MM.1S (cell line): ENCODE measurements at regions not wholly inside any gene's neighbourhood (a gene's known extent, or its start where the extent isn't known, plus 50 kb on each side); places are given as distances from the start of the nearest gene placed in this dataset.
"Not testable (repeated sequence)": the region's sequence is repeated elsewhere in the genome, so short reads cannot be mapped to it uniquely, and the experiment has no call there.

Experiments used
- DNase-seq: peaks from one replicate; pipeline ENCODE4 v3.0.0-alpha.2; 2015
- H2AFZ ChIP-seq: fragments of 300-600 bp; sonication (generic); 2 replicates; pipeline ENCODE4 v1.6.0; 2016; ENCODE audit warnings: antibody characterized with exemption, low read length
- H3F3A ChIP-seq: fragments of 300-600 bp; sonication (generic); 2 replicates; pipeline ENCODE4 v1.6.1; 2016; ENCODE audit warnings: mild to moderate bottlenecking, antibody characterized with exemption, low read length, moderate library complexity, mixed read lengths; ENCODE audit not compliant: insufficient read depth
- H3K27ac ChIP-seq: fragments of 300-600 bp; sonication (generic); 2 replicates; pipeline ENCODE4 v1.5.1; 2016; ENCODE audit warnings: mild to moderate bottlenecking, low read length
- H3K27me3 ChIP-seq: fragments of 300-600 bp; sonication (generic); replicated peaks from 2 replicates; pipeline ENCODE4 v1.6.0; 2016; ENCODE audit warnings: low read length; ENCODE audit not compliant: insufficient read depth
- H3K36me3 ChIP-seq: fragments of 300-600 bp; sonication (generic); replicated peaks from 2 replicates; pipeline ENCODE4 v1.6.1; 2016; ENCODE audit warnings: mild to moderate bottlenecking, low read length, mixed read lengths; ENCODE audit not compliant: insufficient read depth
- H3K4me1 ChIP-seq: fragments of 300-600 bp; sonication (generic); 2 replicates; pipeline ENCODE4 v1.6.1; 2016; ENCODE audit warnings: low read length, mixed read lengths
- H3K4me2 ChIP-seq: fragments of 300-600 bp; sonication (generic); 2 replicates; pipeline ENCODE4 v1.6.0; 2016; ENCODE audit warnings: low read depth, low read length
- H3K4me3 ChIP-seq: fragments of 300-600 bp; sonication (generic); 2 replicates; pipeline ENCODE4 v1.5.1; 2016; ENCODE audit warnings: low read length, mixed read lengths
- H3K79me2 ChIP-seq: fragments of 300-600 bp; sonication (generic); 2 replicates; pipeline ENCODE4 v1.6.1; 2016; ENCODE audit warnings: mixed run types, low read length, mixed read lengths
- H3K9ac ChIP-seq: fragments of 300-600 bp; sonication (generic); 2 replicates; pipeline ENCODE4 v1.6.1; 2016; ENCODE audit warnings: low read length, mixed read lengths
- H3K9me2 ChIP-seq: fragments of 300-600 bp; sonication (generic); replicated peaks from 2 replicates; pipeline ENCODE4 v1.6.1; 2016; ENCODE audit warnings: mild to moderate bottlenecking, low read length, mixed read lengths; ENCODE audit not compliant: insufficient read depth
- H3K9me3 ChIP-seq: fragments of 300-600 bp; sonication (generic); replicated peaks from 2 replicates; pipeline ENCODE4 v1.6.1; 2016; ENCODE audit warnings: mild to moderate bottlenecking, low read length, mixed read lengths; ENCODE audit not compliant: insufficient read depth
- H4K20me1 ChIP-seq: fragments of 300-600 bp; sonication (generic); 2 replicates; pipeline ENCODE4 v1.6.1; 2016; ENCODE audit warnings: mild to moderate bottlenecking, low read length, moderate library complexity, mixed read lengths; ENCODE audit not compliant: insufficient read depth
- TF ChIP-seq, protein P1 (sequence below): fragments of 300-600 bp; sonication (generic); IDR thresholded peaks from 2 replicates; pipeline ENCODE4 v1.5.1; 2016; ENCODE audit warnings: antibody characterized with exemption, low read length, mixed read lengths

DNA sequence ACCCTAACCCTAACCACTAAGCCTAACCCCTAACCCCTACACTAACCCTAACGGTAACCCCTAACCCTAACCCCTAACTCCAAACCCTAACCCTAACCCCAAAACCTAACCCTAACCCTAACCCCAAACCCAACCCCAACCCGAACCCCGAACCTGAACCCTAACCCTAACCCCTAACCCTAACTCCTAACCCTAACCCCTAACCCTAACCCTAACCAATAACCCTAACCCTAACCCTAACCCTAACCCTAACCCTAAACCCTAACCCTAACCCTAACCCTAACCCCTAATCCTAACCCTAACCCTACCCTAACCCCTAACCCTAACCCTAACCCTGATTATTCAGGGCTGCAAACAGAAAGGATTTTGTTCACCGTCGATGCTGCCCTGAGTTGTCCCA is 144.6 kb upstream of the DUSP22 start:
- DNase-seq, H3K4me2 ChIP-seq, H3K79me2 ChIP-seq, H4K20me1 ChIP-seq, H3K27me3 ChIP-seq, H3F3A ChIP-seq, H3K9ac ChIP-seq, H3K9me3 ChIP-seq, H3K9me2 ChIP-seq, H3K4me3 ChIP-seq, H3K27ac ChIP-seq, H3K36me3 ChIP-seq, H2AFZ ChIP-seq: not testable (repeated sequence)
- peaks cover 19% of the 10 kb centered on the region for H3K4me1 ChIP-seq

GRCh38 chr6:148051-148984 is 144.0 kb upstream of the DUSP22 start:
- TF ChIP-seq, protein P1, sequence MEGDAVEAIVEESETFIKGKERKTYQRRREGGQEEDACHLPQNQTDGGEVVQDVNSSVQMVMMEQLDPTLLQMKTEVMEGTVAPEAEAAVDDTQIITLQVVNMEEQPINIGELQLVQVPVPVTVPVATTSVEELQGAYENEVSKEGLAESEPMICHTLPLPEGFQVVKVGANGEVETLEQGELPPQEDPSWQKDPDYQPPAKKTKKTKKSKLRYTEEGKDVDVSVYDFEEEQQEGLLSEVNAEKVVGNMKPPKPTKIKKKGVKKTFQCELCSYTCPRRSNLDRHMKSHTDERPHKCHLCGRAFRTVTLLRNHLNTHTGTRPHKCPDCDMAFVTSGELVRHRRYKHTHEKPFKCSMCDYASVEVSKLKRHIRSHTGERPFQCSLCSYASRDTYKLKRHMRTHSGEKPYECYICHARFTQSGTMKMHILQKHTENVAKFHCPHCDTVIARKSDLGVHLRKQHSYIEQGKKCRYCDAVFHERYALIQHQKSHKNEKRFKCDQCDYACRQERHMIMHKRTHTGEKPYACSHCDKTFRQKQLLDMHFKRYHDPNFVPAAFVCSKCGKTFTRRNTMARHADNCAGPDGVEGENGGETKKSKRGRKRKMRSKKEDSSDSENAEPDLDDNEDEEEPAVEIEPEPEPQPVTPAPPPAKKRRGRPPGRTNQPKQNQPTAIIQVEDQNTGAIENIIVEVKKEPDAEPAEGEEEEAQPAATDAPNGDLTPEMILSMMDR: peak; percentile 80
- not testable (repeated sequence) for H4K20me1 ChIP-seq, H3K4me2 ChIP-seq, H3K9ac ChIP-seq, H3K27ac ChIP-seq, H3K79me2 ChIP-seq, H3K27me3 ChIP-seq, H2AFZ ChIP-seq, H3K4me3 ChIP-seq, H3K9me2 ChIP-seq, H3K36me3 ChIP-seq, H3K9me3 ChIP-seq
- H3K4me1 ChIP-seq: peaks cover 26% of the 10 kb centered on the region
- DNase-seq: peak; percentile 97
- peaks cover 12% of the 10 kb centered on the region; the same call in 1 of the 2 replicates for H3F3A ChIP-seq

GRCh38 chr6:150147-150546 is 142.1 kb upstream of the DUSP22 start:
- H3K79me2 ChIP-seq, H3K9ac ChIP-seq, H4K20me1 ChIP-seq, H3K27me3 ChIP-seq, H3K9me2 ChIP-seq, H3K4me3 ChIP-seq, H3K9me3 ChIP-seq, H2AFZ ChIP-seq, H3K36me3 ChIP-seq: not testable (repeated sequence)
- Histone ChIP-seq H3K4me2 (peak overlapping the region; percentile 33; the same call in 1 of the 2 replicates), H3K27ac (peak overlapping the region; percentile 2; the same call in 1 of the 2 replicates), H3K4me1 (peaks cover 27% of the 10 kb centered on the region), H3F3A (peaks cover 12% of the 10 kb centered on the region; the same call in 1 of the 2 replicates)
- peak; percentile 47 for DNase-seq

- not testable (repeated sequence) for H3K79me2 ChIP-seq, H3K27ac ChIP-seq, H2AFZ ChIP-seq, H3K9ac ChIP-seq, H3K9me3 ChIP-seq, H3K27me3 ChIP-seq, H3K4me2 ChIP-seq, H3K9me2 ChIP-seq, H3K36me3 ChIP-seq, H4K20me1 ChIP-seq, H3K4me3 ChIP-seq, DNase-seq
- Histone ChIP-seq H3K4me1 (peaks cover 40% of the 10 kb centered on the region), H3F3A (peaks cover 23% of the 10 kb centered on the region)
Observed at GRCh38 chr6:152436-152835, 139.9 kb upstream of the DUSP22 start.

DNA sequence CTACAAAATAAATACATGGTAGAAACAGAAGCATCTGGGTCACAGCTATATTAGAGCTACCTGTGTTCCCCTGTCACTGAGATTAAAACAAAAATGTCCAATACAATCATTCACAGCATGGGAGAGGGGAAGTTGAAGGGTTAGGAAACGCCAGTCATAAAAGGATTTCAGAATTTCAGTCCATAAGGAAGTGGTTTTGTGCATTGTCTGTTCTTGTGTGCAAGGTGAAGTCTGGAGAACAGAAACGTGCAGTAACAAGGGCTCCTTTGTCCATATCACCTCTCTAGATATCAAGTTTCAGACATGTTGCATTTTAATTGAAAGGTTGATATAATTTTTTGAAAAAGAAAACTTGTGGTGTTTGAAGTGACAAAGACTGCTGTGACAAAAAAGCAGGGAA is 139.3 kb upstream of the DUSP22 start:
- H2AFZ ChIP-seq, H3K9ac ChIP-seq, H3K27ac ChIP-seq, H3K79me2 ChIP-seq, H3K27me3 ChIP-seq, H4K20me1 ChIP-seq, H3K9me2 ChIP-seq, H3K9me3 ChIP-seq, H3K4me2 ChIP-seq, H3K36me3 ChIP-seq, H3K4me3 ChIP-seq: not testable (repeated sequence)
- Histone ChIP-seq H3F3A (peaks cover 29% of the 10 kb centered on the region), H3K4me1 (peaks cover 46% of the 10 kb centered on the region)
- DNase-seq: peak; percentile 14

DNA sequence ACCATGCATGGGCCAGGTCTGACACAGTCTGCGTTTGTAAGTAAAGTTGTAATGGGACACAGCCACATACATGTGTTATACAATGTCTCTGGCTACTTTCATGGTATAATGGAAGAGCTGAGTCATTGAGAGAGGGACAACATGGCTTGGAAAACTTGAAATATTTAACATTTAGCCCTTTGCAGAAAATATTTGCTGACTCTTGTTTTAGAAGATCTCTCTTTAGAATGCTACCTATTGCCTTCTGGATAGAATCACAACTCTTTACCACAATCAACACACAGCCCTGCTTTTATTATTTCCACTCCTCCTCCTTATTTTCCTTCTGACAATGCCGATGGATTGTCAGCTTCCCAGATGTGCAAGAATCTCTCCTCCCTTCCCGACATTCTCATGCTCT is 138.4 kb upstream of the DUSP22 start:
- Histone ChIP-seq H3K4me1 (peaks cover 51% of the 10 kb centered on the region), H3F3A (peaks cover 30% of the 10 kb centered on the region)
- H3K9me2 ChIP-seq, H3K79me2 ChIP-seq, H3K36me3 ChIP-seq, H3K27me3 ChIP-seq, H4K20me1 ChIP-seq, H3K27ac ChIP-seq, H3K9ac ChIP-seq, DNase-seq, H2AFZ ChIP-seq, H3K4me2 ChIP-seq, H3K4me3 ChIP-seq, H3K9me3 ChIP-seq: not testable (repeated sequence)

DNA sequence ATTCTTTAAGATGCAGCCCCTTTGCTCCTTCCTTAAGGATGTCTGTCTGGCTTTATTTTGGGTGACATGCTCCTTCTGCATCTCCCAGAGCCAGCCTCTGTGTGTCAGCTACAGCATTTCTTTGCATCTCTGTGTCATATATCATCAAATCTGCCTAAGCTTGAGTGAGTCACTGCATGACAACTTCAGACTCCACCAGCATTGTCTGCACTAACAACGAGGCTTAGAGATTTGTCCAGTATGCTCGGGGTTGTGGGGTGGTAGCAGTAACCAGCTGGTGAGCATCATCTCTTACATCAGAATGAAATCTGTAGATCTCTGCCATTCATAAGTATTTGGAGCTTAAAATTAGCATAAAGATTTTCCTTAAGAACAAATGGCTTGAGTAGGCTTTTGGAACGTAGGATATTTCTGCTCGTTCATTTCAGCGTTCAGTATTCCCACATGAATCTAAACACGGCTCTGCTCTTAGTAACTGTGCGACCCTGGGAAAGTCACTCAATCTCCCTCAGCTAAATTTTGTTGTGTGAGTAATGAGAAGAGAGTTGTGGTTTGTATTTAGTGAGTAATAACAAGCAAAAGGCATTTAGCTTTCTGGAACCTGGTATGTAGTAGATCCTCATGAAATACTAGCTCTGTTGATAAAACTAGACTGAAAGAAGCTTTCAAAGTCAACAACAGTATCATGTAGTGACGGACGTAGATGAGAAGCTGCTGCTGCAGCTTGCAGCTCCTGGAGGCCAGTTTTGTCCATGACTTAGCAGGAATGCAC is 137.8 kb upstream of the DUSP22 start:
- H3K27ac ChIP-seq, H2AFZ ChIP-seq, H3K9me3 ChIP-seq, H3K27me3 ChIP-seq, H3K9me2 ChIP-seq, H3K36me3 ChIP-seq, H4K20me1 ChIP-seq, H3K9ac ChIP-seq, H3K79me2 ChIP-seq, H3K4me2 ChIP-seq, DNase-seq, H3K4me3 ChIP-seq: not testable (repeated sequence)
- peaks cover 51% of the 10 kb centered on the region for H3K4me1 ChIP-seq
- peaks cover 30% of the 10 kb centered on the region for H3F3A ChIP-seq
